ENCODE measurements at regions not wholly inside any gene's neighbourhood (a gene's known extent, or its start where the extent isn't known, plus 50 kb on each side); places are given as distances from the start of the nearest gene placed in this dataset.

GRCh38 chr20:50282592-50283241, 92.1 kb downstream of the CEBPB start:
- Histone ChIP-seq H3K27me3 (ENCODE audit: insufficient read depth, low read depth) (no peaks in the 10 kb centered on the region), H3K4me2 (peak overlapping the region; percentile 87; the same call in 1 of the 2 replicates), H3F3A (ENCODE audit: insufficient read depth, low read depth) (peaks cover 57% of the 10 kb centered on the region), H3K4me3 (no peak overlapping the region), H3K9me3 (ENCODE audit: insufficient read depth, low read depth) (no peaks in the 10 kb centered on the region), H4K20me1 (ENCODE audit: insufficient read depth) (no peaks in the 10 kb centered on the region), H3K79me2 (ENCODE audit: low read depth) (peaks cover 14% of the 10 kb centered on the region), H3K36me3 (ENCODE audit: low read depth) (no peaks in the 10 kb centered on the region), H3K9me2 (ENCODE audit: insufficient read depth) (no peaks in the 10 kb centered on the region), H3K27ac (no peak overlapping the region), H2AFZ (no peak overlapping the region), H3K4me1 (replicated peaks; ENCODE audit: insufficient read depth) (peaks cover 65% of the 10 kb centered on the region)
- ChIA-PET POLR2A (ENCODE audit: unreplicated experiment) (interaction anchor here (0.6 kb wide), 1 partner anchor 34 kb away, joined by 3 read pairs; no protein-coding TSS in a partner anchor), CTCF (interaction anchor here (0.6 kb wide), 4 partner anchors 14 to 504 kb away, joined by 3 to 13 read pairs (median 3); no protein-coding TSS in a partner anchor)
- DNase-seq, result no peak
- TF ChIP-seq CTCF (conservative IDR thresholded peaks at IDR 0.05), result no peak
- TF ChIP-seq EZH2 (IDR thresholded peaks at IDR 0.05; ENCODE audit: low read depth), result no peak
- intact Hi-C loops (cut with micrococcal nuclease; ENCODE audit: unreplicated experiment), result no loop called here
- no TSS peak for BruUV-seq (replicated peaks)

- Histone ChIP-seq H3K36me3 (ENCODE audit: low read depth) (no peaks in the 10 kb centered on the region), H3K4me3 (no peak overlapping the region), H2AFZ (no peak overlapping the region), H4K20me1 (ENCODE audit: insufficient read depth) (no peaks in the 10 kb centered on the region), H3K79me2 (ENCODE audit: low read depth) (peaks cover 14% of the 10 kb centered on the region), H3F3A (ENCODE audit: insufficient read depth, low read depth) (peaks cover 56% of the 10 kb centered on the region), H3K9me3 (ENCODE audit: insufficient read depth, low read depth) (no peaks in the 10 kb centered on the region), H3K27me3 (ENCODE audit: insufficient read depth, low read depth) (no peaks in the 10 kb centered on the region), H3K4me1 (replicated peaks; ENCODE audit: insufficient read depth) (peaks cover 65% of the 10 kb centered on the region), H3K9me2 (ENCODE audit: insufficient read depth) (no peaks in the 10 kb centered on the region), H3K4me2 (peak overlapping the region; percentile 87), H3K27ac (peak overlapping the region; percentile 90; the same call in 1 of the 2 replicates)
- intact Hi-C loops (cut with micrococcal nuclease; ENCODE audit: unreplicated experiment), result no loop called here
- DNase-seq, result no peak
- POLR2A ChIA-PET (ENCODE audit: unreplicated experiment), result interaction anchor here (0.6 to 0.9 kb wide), 3 partner anchors 24 to 132 kb away, joined by 3 read pairs; no protein-coding TSS in a partner anchor
- CTCF ChIA-PET, result interaction anchor here (0.6 kb wide), 2 partner anchors 48 to 151 kb away, joined by 3 read pairs; no protein-coding TSS in a partner anchor
- no TSS peak for BruUV-seq (replicated peaks)
- TF ChIP-seq EZH2 (IDR thresholded peaks at IDR 0.05; ENCODE audit: low read depth) (no peak), CTCF (conservative IDR thresholded peaks at IDR 0.05) (no peak)
Observed at GRCh38 chr20:50283370-50283769, 92.7 kb downstream of the CEBPB start.

DNA sequence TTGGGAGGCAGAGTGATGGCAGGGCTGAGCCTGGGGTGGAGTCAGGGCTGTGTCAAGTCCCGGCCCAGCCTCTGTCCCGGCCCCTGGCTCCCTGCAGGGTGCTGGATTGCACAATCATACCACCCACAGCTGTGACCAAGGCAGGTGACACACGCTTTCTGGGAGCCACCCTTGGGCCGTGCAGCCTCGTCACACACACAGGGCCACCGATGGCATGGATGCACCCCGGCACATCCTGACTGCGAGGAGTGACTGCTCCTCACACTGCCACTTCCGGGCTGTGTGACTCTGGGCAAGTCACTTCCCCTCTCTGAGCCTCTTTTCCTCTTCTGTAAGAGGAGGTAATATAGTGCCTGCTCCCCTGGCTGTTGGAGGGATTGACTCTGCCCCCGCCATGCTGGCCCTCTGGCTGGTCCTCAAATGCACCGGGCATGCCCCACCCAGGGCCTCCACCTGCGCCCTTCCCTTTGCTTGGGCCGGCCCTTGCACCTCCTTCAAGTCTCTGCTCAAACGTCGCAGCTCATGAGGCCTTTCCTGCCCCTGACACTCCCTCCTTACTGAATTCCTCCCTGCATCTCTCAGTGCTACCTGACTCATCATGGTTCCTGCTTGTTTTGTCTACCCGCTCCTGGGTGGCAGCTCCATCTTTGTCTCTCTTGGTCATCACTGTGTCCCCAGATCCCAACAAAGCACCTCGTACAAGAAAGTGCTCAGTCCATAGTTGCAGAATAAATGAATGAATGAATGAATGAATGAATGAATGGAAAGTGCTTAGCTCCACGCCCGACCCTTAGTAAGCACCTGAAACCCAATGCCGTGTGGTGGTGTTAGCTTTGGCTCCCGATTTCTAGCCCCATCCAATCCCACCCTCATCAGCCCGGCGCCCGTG, 93.5 kb downstream of the CEBPB start:
- intact Hi-C loops (cut with micrococcal nuclease; ENCODE audit: unreplicated experiment), result loop anchor here (1.0 to 2.0 kb wide), 2 partner anchors 8 to 17 kb away; no protein-coding TSS in a partner anchor
- no peaks in the 10 kb centered on the region for H3K9me3 ChIP-seq (ENCODE audit: insufficient read depth, low read depth)
- H3K36me3 ChIP-seq (ENCODE audit: low read depth), result no peaks in the 10 kb centered on the region
- no peaks in the 10 kb centered on the region for H3K9me2 ChIP-seq (ENCODE audit: insufficient read depth)
- peaks cover 63% of the 10 kb centered on the region for H3K4me1 ChIP-seq (replicated peaks; ENCODE audit: insufficient read depth)
- peaks cover 14% of the 10 kb centered on the region for H3K79me2 ChIP-seq (ENCODE audit: low read depth)
- ChIA-PET CTCF (interaction anchor here (0.6 to 0.7 kb wide), 2 partner anchors 14 to 54 kb away, joined by 5 to 11 read pairs; no protein-coding TSS in a partner anchor), POLR2A (ENCODE audit: unreplicated experiment) (interaction anchor here (0.6 to 0.9 kb wide), 6 partner anchors 24 to 140 kb away, joined by 3 to 8 read pairs (median 4); no protein-coding TSS in a partner anchor)
- H2AFZ ChIP-seq, result no peak overlapping the region
- DNase-seq, result peak; percentile 83 to 90
- no peak for TF ChIP-seq EZH2 (IDR thresholded peaks at IDR 0.05; ENCODE audit: low read depth)
- TF ChIP-seq CTCF (conservative IDR thresholded peaks at IDR 0.05), result no peak
- H3K4me2 ChIP-seq, result peak overlapping the region; percentile 87
- no peaks in the 10 kb centered on the region for H3K27me3 ChIP-seq (ENCODE audit: insufficient read depth, low read depth)
- H4K20me1 ChIP-seq (ENCODE audit: insufficient read depth), result no peaks in the 10 kb centered on the region
- TSS peak; percentile 93 for BruUV-seq (replicated peaks)
- H3F3A ChIP-seq (ENCODE audit: insufficient read depth, low read depth), result peaks cover 49% of the 10 kb centered on the region
- no peak overlapping the region for H3K4me3 ChIP-seq
- peak overlapping the region; percentile 90 for H3K27ac ChIP-seq

Measured in PC-9 (cell line).